DND-41 (cell line): ENCODE measurements at regions not wholly inside any gene's neighbourhood (a gene's known extent, or its start where the extent isn't known, plus 50 kb on each side); places are given as distances from the start of the nearest gene placed in this dataset.

Experiments used
- ATAC-seq: fragments of 200-7000 bp; cut with Tn5 transposase; 3 replicates; pipeline ENCODE4 v1.9.1; 2021; ENCODE audit warnings: low read depth; ENCODE audit not compliant: insufficient read depth
- DNase-seq: peaks from one replicate; pipeline ENCODE4 v3.0.0-alpha.2; 2020
- H2AFZ ChIP-seq: 2 replicates; pipeline ENCODE4 v1.6.0; 2012; ENCODE audit warnings: low read depth, low read length
- H3K27ac ChIP-seq: 2 replicates; pipeline ENCODE4 v1.5.1; 2012; ENCODE audit warnings: low read length, inconsistent platforms
- H3K27me3 ChIP-seq: fragments of 200-600 bp; sonication (generic); 2 replicates; pipeline ENCODE4 v1.6.0; 2012; ENCODE audit warnings: low read length, mild to moderate bottlenecking, inconsistent platforms; ENCODE audit not compliant: insufficient read depth, poor library complexity
- H3K36me3 ChIP-seq: 2 replicates; pipeline ENCODE4 v1.5.1; 2012; ENCODE audit warnings: low read length, inconsistent platforms; ENCODE audit not compliant: insufficient read depth
- H3K4me1 ChIP-seq: 2 replicates; pipeline ENCODE4 v1.5.1; 2012; ENCODE audit warnings: mild to moderate bottlenecking, low read length; ENCODE audit not compliant: insufficient read depth
- H3K4me2 ChIP-seq: 2 replicates; pipeline ENCODE4 v1.6.0; 2012; ENCODE audit warnings: mild to moderate bottlenecking, moderate library complexity, low read length, inconsistent platforms; ENCODE audit not compliant: insufficient read depth
- H3K4me3 ChIP-seq, 2 experiments: fragments of 200-600 bp in 1 of 2; shearing (Covaris generic) in 1 of 2; 2 replicates each; pipeline ENCODE4 v1.5.1; 2012 to 2016; ENCODE audit warnings: inconsistent platforms in 2 of 2, low read length in 2 of 2, mild to moderate bottlenecking in 2 of 2, low read depth in 1 of 2, moderate library complexity in 1 of 2
- H3K79me2 ChIP-seq: 2 replicates; pipeline ENCODE4 v1.6.0; 2012; ENCODE audit warnings: low read length, inconsistent platforms; ENCODE audit not compliant: insufficient read depth
- H3K9ac ChIP-seq: 2 replicates; pipeline ENCODE4 v1.6.0; 2012; ENCODE audit warnings: low read depth, mild to moderate bottlenecking, inconsistent platforms, low read length, moderate library complexity
- H3K9me3 ChIP-seq: 2 replicates; pipeline ENCODE4 v1.5.1; 2012; ENCODE audit warnings: low read length, moderate library complexity, mild to moderate bottlenecking, inconsistent platforms; ENCODE audit not compliant: insufficient read depth, severe bottlenecking
- H4K20me1 ChIP-seq: 2 replicates; pipeline ENCODE4 v1.6.0; 2012; ENCODE audit warnings: low read length; ENCODE audit not compliant: insufficient read depth
- CTCF ChIP-seq: IDR thresholded peaks from 2 replicates; pipeline ENCODE4 v1.5.1; 2012; ENCODE audit warnings: borderline replicate concordance, low read length, moderate library complexity, mild to moderate bottlenecking; ENCODE audit not compliant: poor library complexity, severe bottlenecking; ENCODE audit errors: extremely low read depth
- EZH2 ChIP-seq: IDR thresholded peaks from 3 replicates; pipeline ENCODE4 v1.6.1; 2012; ENCODE audit warnings: borderline replicate concordance, low read depth, mild to moderate bottlenecking, moderate library complexity, low read length, inconsistent platforms; ENCODE audit not compliant: severe bottlenecking

GRCh38 chr15:62572797-62573196 lies 407.7 kb upstream of the C2CD4B start:
- no peak overlapping the region for H3K4me2 ChIP-seq
- DNase-seq: no peak

GRCh38 chr15:62573876-62574275 lies 408.8 kb upstream of the C2CD4B start:
- Histone ChIP-seq H3K27ac (no peak overlapping the region), H2AFZ (no peak overlapping the region), H3K27me3 (no peaks in the 10 kb centered on the region), H3K36me3 (no peaks in the 10 kb centered on the region), H3K4me1 (no peaks in the 10 kb centered on the region), H3K4me2 (no peak overlapping the region), H3K9ac (no peak overlapping the region), H4K20me1 (no peaks in the 10 kb centered on the region), H3K79me2 (no peaks in the 10 kb centered on the region), H3K9me3 (no peaks in the 10 kb centered on the region), H3K4me3 (no peak overlapping the region)
- ATAC-seq: no peak
- TF ChIP-seq CTCF (no peak), EZH2 (no peak)
- no peak for DNase-seq

More at GRCh38 chr15:62572797-62573196, 407.7 kb upstream of the C2CD4B start:
- TF ChIP-seq EZH2 (no peak), CTCF (no peak)
- no peak overlapping the region for H3K27ac ChIP-seq
- no peaks in the 10 kb centered on the region for H3K9me3 ChIP-seq
- no peaks in the 10 kb centered on the region for H3K27me3 ChIP-seq
- no peaks in the 10 kb centered on the region for H3K4me1 ChIP-seq
- H3K79me2 ChIP-seq: no peaks in the 10 kb centered on the region
- H3K4me3 ChIP-seq: no peak overlapping the region
- no peak overlapping the region for H3K9ac ChIP-seq
- no peak overlapping the region for H2AFZ ChIP-seq
- no peaks in the 10 kb centered on the region for H4K20me1 ChIP-seq
- no peak for ATAC-seq
- no peaks in the 10 kb centered on the region for H3K36me3 ChIP-seq

- no peak for DNase-seq
- Histone ChIP-seq H3K4me1 (no peaks in the 10 kb centered on the region), H3K9ac (no peak overlapping the region), H3K4me3 (no peak overlapping the region), H3K79me2 (no peaks in the 10 kb centered on the region), H3K27me3 (no peaks in the 10 kb centered on the region), H3K4me2 (no peak overlapping the region), H2AFZ (no peak overlapping the region), H3K27ac (no peak overlapping the region), H3K36me3 (no peaks in the 10 kb centered on the region), H4K20me1 (no peaks in the 10 kb centered on the region), H3K9me3 (no peaks in the 10 kb centered on the region)
- TF ChIP-seq EZH2 (no peak), CTCF (no peak)
- no peak for ATAC-seq
Observed at GRCh38 chr15:62578546-62578945, 413.5 kb upstream of the C2CD4B start.

- no peak overlapping the region for H3K4me3 ChIP-seq
- H3K27me3 ChIP-seq: no peaks in the 10 kb centered on the region
- no peak for DNase-seq
- H3K36me3 ChIP-seq: no peaks in the 10 kb centered on the region
- no peak overlapping the region for H3K4me2 ChIP-seq
- TF ChIP-seq CTCF (no peak), EZH2 (no peak)
- H2AFZ ChIP-seq: no peak overlapping the region
- H4K20me1 ChIP-seq: no peaks in the 10 kb centered on the region
- H3K9me3 ChIP-seq: no peaks in the 10 kb centered on the region
- no peaks in the 10 kb centered on the region for H3K79me2 ChIP-seq
- H3K27ac ChIP-seq: no peak overlapping the region
- H3K9ac ChIP-seq: no peak overlapping the region
- ATAC-seq: no peak
- H3K4me1 ChIP-seq: no peaks in the 10 kb centered on the region
Observed at GRCh38 chr15:62578960-62579359, 413.9 kb upstream of the C2CD4B start.
